ENCODE measurements at regions not wholly inside any gene's neighbourhood (a gene's known extent, or its start where the extent isn't known, plus 50 kb on each side); places are given as distances from the start of the nearest gene placed in this dataset.

GRCh38 chr14:38737686-38738407, 365.2 kb downstream of the SEC23A start:
- no peak for TF ChIP-seq CTCF (IDR thresholded peaks at IDR 0.05; ENCODE audit: extremely low read depth, missing control alignments)
- DNase-seq (ENCODE audit: low spot score) = no peak

GRCh38 chr14:38735005-38735404, 368.0 kb downstream of the SEC23A start:
- DNase-seq (ENCODE audit: low spot score) = no peak
- TF ChIP-seq CTCF (IDR thresholded peaks at IDR 0.05; ENCODE audit: extremely low read depth, missing control alignments) = no peak

GRCh38 chr14:38731962-38732361, 371.1 kb downstream of the SEC23A start:
- no peak for TF ChIP-seq CTCF (IDR thresholded peaks at IDR 0.05; ENCODE audit: extremely low read depth, missing control alignments)
- no peak for DNase-seq (ENCODE audit: low spot score)

GRCh38 chr14:38730420-38730819, 372.6 kb downstream of the SEC23A start:
- DNase-seq (ENCODE audit: low spot score) = no peak

DNA sequence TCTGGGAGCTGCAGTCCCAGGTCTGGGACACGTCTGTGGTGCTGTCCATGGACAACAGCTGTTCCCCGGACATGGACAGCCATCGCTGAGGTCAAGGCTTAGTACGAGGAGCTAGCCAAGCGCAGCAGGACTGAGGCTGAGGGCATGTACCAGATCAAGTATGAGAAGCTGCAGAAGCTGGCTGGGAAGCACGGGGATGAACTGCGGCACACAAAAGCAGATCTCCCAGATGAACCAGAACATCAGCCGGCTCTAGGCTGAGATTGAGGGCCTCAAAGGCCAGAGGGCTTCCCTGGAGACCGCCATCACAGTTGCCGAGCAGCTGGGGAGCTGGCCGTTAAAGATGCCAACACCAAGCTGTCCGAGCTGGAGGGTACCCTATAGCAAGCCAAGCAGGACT, 375.3 kb downstream of the SEC23A start:
- TF ChIP-seq CTCF (IDR thresholded peaks at IDR 0.05; ENCODE audit: extremely low read depth, missing control alignments) = no peak
- no peak for DNase-seq (ENCODE audit: low spot score)

More at GRCh38 chr14:38730420-38730819, 372.6 kb downstream of the SEC23A start:
- TF ChIP-seq CTCF (IDR thresholded peaks at IDR 0.05; ENCODE audit: extremely low read depth, missing control alignments) = no peak

GRCh38 chr14:38724621-38725020, 378.4 kb downstream of the SEC23A start:
- DNase-seq (ENCODE audit: low spot score) = no peak
- no peak for TF ChIP-seq CTCF (IDR thresholded peaks at IDR 0.05; ENCODE audit: extremely low read depth, missing control alignments)

DNA sequence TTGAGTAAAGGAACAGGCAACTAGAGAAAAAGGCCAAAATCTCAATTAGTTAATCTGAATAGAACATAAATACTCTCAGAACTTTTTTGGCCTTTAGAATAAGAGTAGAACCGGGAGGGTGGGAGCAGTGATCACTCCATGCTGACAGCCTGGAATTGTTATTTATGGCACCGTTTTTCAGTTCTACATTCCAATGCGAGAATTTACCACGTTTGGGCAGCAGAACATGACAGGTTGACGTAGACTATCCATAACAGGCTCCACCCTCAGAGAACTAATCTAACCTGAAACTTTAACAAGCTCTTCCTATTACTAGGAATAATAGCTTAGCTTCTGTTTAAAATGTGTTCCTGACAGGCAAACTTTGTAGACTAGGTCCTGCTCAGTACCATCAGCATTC, 379.1 kb downstream of the SEC23A start:
- no peak for DNase-seq (ENCODE audit: low spot score)
- no peak for TF ChIP-seq CTCF (IDR thresholded peaks at IDR 0.05; ENCODE audit: extremely low read depth, missing control alignments)

Measured in GM20000 (cell line).